NB4 (cell line): ENCODE measurements at regions not wholly inside any gene's neighbourhood (a gene's known extent, or its start where the extent isn't known, plus 50 kb on each side); places are given as distances from the start of the nearest gene placed in this dataset.

Source experiments
- DNase-seq: peaks from one replicate; pipeline ENCODE4 v3.0.0; 2010; ENCODE audit warnings: low read depth
- H3K4me3 ChIP-seq: one replicate; pipeline ENCODE4 v1.5.1; 2011; ENCODE audit warnings: mild to moderate bottlenecking, low read depth, low read length, moderate library complexity
- MYC ChIP-seq: IDR thresholded peaks from 2 replicates; pipeline ENCODE4 v1.6.1; 2011; ENCODE audit warnings: low read depth, low read length
- POLR2A ChIP-seq: IDR thresholded peaks from 2 replicates; pipeline ENCODE4 v1.6.1; 2011; ENCODE audit warnings: mild to moderate bottlenecking; ENCODE audit not compliant: insufficient read length; ENCODE audit errors: extremely low read depth
- TF ChIP-seq, protein P1 (sequence below): IDR thresholded peaks from one replicate; pipeline ENCODE4 v1.5.1; 2012; ENCODE audit warnings: low read depth, low read length
- TF ChIP-seq, protein P2 (sequence below): IDR thresholded peaks from 2 replicates; pipeline ENCODE4 v1.6.1; 2011; ENCODE audit warnings: low read depth, low read length

DNA sequence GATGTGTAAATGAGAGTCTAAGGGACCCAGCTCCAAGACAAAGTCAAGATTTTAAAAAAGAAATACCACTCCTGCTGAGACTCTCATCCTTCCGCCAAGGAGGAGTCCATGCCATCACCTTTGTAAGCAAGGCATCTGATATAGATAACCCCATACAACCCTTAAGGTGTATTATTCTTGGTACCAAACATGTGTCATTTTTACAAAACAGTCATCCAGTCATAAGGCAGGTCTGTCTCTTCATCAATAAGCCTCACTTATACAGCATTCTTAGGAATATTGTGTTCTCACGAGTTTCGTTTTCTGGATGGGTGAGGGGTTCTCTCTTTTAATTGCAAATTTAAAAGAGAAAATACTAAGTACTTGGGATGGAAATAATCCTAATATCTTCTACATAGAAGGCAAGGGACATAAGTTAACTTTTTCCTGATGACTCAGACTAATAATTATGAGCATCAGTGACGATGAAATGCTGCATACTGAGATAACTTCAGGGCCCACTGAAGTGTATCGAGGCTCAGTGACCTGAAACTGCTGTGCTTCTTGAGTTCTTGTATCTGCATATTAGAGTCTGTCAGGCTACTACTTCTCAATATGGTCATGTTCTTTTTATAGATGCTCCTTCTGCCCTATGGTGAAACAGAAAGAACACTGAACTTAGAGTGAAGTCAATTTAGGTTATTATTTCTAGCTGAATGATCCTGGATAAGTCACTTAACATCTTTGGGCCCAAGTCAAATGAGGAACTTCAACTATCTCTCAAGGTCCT is 166.6 kb downstream of the KLF12 start:
- no peak for DNase-seq
- H3K4me3 ChIP-seq: no peak overlapping the region
- TF ChIP-seq MYC (no peak), POLR2A (no peak)
- TF ChIP-seq, protein P1, sequence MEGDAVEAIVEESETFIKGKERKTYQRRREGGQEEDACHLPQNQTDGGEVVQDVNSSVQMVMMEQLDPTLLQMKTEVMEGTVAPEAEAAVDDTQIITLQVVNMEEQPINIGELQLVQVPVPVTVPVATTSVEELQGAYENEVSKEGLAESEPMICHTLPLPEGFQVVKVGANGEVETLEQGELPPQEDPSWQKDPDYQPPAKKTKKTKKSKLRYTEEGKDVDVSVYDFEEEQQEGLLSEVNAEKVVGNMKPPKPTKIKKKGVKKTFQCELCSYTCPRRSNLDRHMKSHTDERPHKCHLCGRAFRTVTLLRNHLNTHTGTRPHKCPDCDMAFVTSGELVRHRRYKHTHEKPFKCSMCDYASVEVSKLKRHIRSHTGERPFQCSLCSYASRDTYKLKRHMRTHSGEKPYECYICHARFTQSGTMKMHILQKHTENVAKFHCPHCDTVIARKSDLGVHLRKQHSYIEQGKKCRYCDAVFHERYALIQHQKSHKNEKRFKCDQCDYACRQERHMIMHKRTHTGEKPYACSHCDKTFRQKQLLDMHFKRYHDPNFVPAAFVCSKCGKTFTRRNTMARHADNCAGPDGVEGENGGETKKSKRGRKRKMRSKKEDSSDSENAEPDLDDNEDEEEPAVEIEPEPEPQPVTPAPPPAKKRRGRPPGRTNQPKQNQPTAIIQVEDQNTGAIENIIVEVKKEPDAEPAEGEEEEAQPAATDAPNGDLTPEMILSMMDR: no peak
- TF ChIP-seq, protein P2, sequence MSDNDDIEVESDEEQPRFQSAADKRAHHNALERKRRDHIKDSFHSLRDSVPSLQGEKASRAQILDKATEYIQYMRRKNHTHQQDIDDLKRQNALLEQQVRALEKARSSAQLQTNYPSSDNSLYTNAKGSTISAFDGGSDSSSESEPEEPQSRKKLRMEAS: no peak

DNA sequence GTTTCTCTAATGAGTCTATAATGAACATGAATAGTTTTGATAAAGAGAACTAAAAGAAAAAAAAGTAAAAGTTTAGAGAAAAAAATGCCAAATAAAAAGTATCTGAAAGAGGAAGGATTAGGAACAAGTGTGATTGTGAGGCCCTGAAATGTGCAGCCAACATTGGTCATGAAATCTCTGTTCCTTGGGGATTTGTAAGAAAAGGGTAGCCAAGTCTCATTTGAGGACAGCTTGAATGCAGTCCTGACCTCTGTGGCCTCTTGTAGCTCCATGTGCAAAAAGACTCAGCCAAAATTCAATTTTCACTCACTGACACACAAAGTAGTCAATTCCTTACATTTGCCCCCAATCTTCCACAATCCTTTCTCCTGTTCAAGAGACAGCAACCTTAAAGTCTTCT is 167.9 kb downstream of the KLF12 start:
- no peak for DNase-seq
- no peak for TF ChIP-seq MYC
- TF ChIP-seq POLR2A: no peak
- TF ChIP-seq, protein P1: no peak
- TF ChIP-seq, protein P2: no peak
- H3K4me3 ChIP-seq: no peak overlapping the region

DNA sequence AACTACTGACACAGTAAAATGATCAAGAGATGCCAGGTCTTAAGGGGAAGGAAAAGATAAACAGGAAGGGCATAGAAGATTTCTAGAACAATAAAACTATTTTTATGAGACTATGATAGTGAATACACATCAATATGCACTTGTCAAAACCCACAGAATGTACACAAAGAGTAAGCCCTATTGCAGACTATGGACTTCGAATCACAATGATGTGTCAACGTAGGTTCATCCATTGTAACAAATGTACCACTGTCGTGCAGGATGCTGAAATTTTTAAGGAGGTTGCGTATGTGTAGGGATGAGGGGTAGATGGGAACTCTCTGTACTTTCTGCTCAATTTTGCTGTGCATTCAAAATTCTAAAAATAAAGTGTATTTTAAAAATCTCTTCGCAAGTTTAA is 171.9 kb downstream of the KLF12 start:
- TF ChIP-seq MYC (no peak), POLR2A (no peak)
- TF ChIP-seq, protein P1: no peak
- TF ChIP-seq, protein P2: no peak
- H3K4me3 ChIP-seq: no peak overlapping the region
- no peak for DNase-seq

DNA sequence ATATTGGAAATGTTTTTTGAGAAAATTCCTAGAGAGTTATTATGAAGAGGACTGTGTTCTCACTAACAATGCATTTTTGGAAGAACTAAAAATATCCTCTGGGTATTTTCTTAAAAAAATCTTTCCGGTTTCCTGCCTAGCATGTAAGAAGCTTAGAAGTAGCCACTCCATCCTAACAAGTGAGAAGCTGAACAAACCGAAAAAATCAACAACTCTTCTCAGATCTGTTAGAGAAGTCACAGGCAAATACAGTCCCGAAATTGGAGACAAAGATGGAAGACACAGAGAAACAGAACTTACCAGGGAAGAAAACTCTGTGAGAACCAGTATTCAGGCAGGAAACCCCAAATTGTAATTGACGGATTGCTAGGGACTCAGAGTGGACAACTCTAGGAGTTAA is 173.0 kb downstream of the KLF12 start:
- DNase-seq: no peak
- H3K4me3 ChIP-seq: no peak overlapping the region
- TF ChIP-seq POLR2A (no peak), MYC (no peak)
- TF ChIP-seq, protein P1: no peak
- TF ChIP-seq, protein P2: no peak

DNA sequence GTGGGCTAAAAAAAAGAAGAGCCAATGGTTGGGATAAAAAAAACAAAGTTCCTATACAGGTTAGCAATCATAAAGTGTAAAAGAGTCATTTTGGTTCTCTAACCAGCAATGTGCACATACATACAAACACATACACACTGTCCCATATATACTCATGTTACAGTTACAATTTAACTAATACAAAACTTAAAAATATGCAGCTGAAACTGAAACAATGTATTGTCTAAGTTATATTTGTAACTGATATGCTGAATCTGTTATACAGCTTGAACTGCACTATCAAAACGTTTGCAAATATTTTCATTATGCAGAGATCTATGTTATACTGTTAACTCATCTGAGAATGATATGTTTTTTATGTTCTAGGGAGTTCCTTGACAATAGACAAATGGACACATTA is 173.7 kb downstream of the KLF12 start:
- no peak for DNase-seq
- H3K4me3 ChIP-seq: no peak overlapping the region
- TF ChIP-seq POLR2A (no peak), MYC (no peak)
- TF ChIP-seq, protein P2: no peak
- TF ChIP-seq, protein P1: no peak
